ENCODE measurements at regions not wholly inside any gene's neighbourhood (a gene's known extent, or its start where the extent isn't known, plus 50 kb on each side); places are given as distances from the start of the nearest gene placed in this dataset.

DNA sequence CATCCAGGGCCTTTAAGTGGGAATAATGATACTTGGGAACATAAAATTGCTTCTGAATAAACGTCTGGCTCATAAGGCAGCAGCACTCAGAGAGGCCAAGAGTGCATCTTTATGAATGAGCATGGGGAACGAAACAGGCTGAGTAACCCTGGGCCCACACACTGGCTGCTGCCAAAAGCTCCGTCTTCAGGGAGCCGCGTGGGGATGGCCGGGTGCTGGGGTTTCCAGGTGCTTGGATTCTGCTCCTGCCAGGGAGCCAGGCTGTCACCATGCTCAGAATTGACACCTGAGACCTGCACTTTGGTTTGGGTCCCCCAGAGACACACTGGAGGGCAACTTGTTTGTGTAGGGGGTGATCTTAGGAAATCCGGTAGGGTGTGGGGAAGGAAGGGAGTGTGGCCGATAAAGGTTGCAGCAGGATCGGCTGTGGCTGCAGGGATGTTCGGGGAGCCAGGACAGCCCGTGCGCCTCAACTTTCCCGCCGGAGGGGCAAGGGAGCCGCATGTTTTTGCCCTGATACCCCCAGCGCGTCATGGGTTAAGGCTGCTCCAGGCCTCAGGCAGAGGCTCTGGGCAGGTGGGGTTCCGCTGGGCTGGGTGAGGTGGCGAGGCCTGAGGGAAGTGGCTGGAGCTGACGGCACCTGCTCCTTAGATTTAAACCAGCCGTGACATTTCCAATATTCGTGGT lies 101.8 kb downstream of the YTHDF1 start:
- TF ChIP-seq, protein P1, sequence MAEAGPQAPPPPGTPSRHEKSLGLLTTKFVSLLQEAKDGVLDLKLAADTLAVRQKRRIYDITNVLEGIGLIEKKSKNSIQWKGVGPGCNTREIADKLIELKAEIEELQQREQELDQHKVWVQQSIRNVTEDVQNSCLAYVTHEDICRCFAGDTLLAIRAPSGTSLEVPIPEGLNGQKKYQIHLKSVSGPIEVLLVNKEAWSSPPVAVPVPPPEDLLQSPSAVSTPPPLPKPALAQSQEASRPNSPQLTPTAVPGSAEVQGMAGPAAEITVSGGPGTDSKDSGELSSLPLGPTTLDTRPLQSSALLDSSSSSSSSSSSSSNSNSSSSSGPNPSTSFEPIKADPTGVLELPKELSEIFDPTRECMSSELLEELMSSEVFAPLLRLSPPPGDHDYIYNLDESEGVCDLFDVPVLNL (CRISPR knock-in tag; IDR thresholded peaks at IDR 0.05; ENCODE audit: borderline replicate concordance, low read depth): no peak
- CTCF ChIA-PET: interaction anchor here (1.2 kb wide), 1 partner anchor 69 kb away, joined by 3 read pairs; no protein-coding TSS in a partner anchor
- Mint-ChIP-seq H3K9me3 (peaks cover 21% of the 10 kb centered on the region), H3K27ac (no peak overlapping the region), H3K4me1 (no peaks in the 10 kb centered on the region), H3K4me3 (no peak overlapping the region), H3K27me3 (ENCODE audit: low read depth) (peaks cover 49% of the 10 kb centered on the region), H3K36me3 (no peaks in the 10 kb centered on the region)
- DNase-seq (ENCODE audit: low spot score) (no peak), ATAC-seq (no peak)
- POLR2A ChIA-PET: no interaction called here

DNA sequence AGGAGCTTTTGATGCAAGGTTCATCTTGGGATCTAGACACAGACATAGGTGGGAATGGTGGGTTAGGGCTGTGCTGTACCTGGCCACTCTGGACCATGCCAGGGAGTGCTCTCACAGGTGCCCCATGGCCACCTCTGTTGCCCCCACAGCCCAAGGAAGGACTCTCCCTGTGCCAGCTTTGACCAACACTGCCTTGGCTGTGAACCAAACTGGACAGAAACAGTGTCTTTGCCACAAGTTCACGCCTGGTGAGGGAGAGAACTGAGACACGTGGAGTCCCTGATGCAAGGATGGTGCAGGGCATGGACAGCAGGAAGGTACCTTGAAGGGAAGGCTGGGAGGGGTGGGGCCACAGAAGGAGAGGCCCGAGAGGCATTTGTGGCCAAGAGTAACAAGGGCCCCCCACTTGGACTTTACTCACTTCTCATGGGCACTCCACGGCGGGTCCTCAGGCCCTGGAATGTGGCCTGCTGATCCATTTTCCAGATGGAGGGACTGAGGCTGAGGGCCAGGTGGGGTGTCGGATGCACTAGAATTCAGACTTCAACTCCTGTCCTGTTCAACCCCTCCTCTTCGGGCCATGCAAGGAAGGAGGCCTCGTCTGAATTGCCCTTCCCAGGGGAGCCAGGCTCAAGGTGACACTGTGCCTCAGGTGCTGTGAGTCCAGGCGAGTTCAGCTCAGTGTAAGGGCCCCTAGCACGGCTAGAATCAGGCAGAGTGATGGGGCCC lies 103.3 kb downstream of the YTHDF1 start:
- H3K27ac Mint-ChIP-seq: no peak overlapping the region
- POLR2A ChIA-PET: no interaction called here
- DNase-seq (ENCODE audit: low spot score) (no peak), ATAC-seq (no peak)
- H3K4me1 Mint-ChIP-seq: no peaks in the 10 kb centered on the region
- H3K4me3 Mint-ChIP-seq: no peak overlapping the region
- no peak for TF ChIP-seq TEAD1 (CRISPR knock-in tag; IDR thresholded peaks at IDR 0.05)
- TF ChIP-seq PRRX2 (CRISPR knock-in tag; IDR thresholded peaks at IDR 0.05): no peak
- TF ChIP-seq CREM (CRISPR knock-in tag; IDR thresholded peaks at IDR 0.05): no peak
- TF ChIP-seq, protein P2, sequence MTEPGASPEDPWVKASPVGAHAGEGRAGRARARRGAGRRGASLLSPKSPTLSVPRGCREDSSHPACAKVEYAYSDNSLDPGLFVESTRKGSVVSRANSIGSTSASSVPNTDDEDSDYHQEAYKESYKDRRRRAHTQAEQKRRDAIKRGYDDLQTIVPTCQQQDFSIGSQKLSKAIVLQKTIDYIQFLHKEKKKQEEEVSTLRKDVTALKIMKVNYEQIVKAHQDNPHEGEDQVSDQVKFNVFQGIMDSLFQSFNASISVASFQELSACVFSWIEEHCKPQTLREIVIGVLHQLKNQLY (CRISPR knock-in tag; IDR thresholded peaks at IDR 0.05): no peak
- TF ChIP-seq ZSCAN18 (CRISPR knock-in tag; IDR thresholded peaks at IDR 0.05): no peak
- CTCF ChIA-PET: no interaction called here
- H3K9me3 Mint-ChIP-seq: peaks cover 31% of the 10 kb centered on the region
- H3K36me3 Mint-ChIP-seq: no peaks in the 10 kb centered on the region
- H3K27me3 Mint-ChIP-seq (ENCODE audit: low read depth): peaks cover 54% of the 10 kb centered on the region

GRCh38 chr20:63108247-63108646 lies 101.5 kb upstream of the BHLHE23 start:
- DNase-seq (ENCODE audit: low spot score) (no peak), ATAC-seq (no peak)
- no peaks in the 10 kb centered on the region for H3K36me3 Mint-ChIP-seq
- H3K27me3 Mint-ChIP-seq (ENCODE audit: low read depth): peaks cover 44% of the 10 kb centered on the region
- H3K4me1 Mint-ChIP-seq: no peaks in the 10 kb centered on the region
- H3K27ac Mint-ChIP-seq: no peak overlapping the region
- H3K9me3 Mint-ChIP-seq: peaks cover 36% of the 10 kb centered on the region
- POLR2A ChIA-PET: no interaction called here
- CTCF ChIA-PET: no interaction called here
- H3K4me3 Mint-ChIP-seq: no peak overlapping the region
- TF ChIP-seq ELF4 (CRISPR knock-in tag; IDR thresholded peaks at IDR 0.05; ENCODE audit: low read depth) (no peak), TEAD1 (CRISPR knock-in tag; IDR thresholded peaks at IDR 0.05) (no peak), ZNF281 (CRISPR knock-in tag; IDR thresholded peaks at IDR 0.05) (no peak), TCF7 (CRISPR knock-in tag; IDR thresholded peaks at IDR 0.05; ENCODE audit: low read depth) (no peak), ZNF263 (CRISPR knock-in tag; IDR thresholded peaks at IDR 0.05; ENCODE audit: low read depth) (no peak), EMX1 (CRISPR knock-in tag; IDR thresholded peaks at IDR 0.05) (no peak), FOXJ3 (CRISPR knock-in tag; IDR thresholded peaks at IDR 0.05; ENCODE audit: borderline replicate concordance) (no peak), ATF3 (CRISPR knock-in tag; conservative IDR thresholded peaks at IDR 0.05) (no peak), SOX15 (CRISPR knock-in tag; IDR thresholded peaks at IDR 0.05) (no peak)
- TF ChIP-seq, protein P3, sequence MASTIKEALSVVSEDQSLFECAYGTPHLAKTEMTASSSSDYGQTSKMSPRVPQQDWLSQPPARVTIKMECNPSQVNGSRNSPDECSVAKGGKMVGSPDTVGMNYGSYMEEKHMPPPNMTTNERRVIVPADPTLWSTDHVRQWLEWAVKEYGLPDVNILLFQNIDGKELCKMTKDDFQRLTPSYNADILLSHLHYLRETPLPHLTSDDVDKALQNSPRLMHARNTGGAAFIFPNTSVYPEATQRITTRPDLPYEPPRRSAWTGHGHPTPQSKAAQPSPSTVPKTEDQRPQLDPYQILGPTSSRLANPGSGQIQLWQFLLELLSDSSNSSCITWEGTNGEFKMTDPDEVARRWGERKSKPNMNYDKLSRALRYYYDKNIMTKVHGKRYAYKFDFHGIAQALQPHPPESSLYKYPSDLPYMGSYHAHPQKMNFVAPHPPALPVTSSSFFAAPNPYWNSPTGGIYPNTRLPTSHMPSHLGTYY (CRISPR knock-in tag; IDR thresholded peaks at IDR 0.05): no peak
- TF ChIP-seq, protein P4, sequence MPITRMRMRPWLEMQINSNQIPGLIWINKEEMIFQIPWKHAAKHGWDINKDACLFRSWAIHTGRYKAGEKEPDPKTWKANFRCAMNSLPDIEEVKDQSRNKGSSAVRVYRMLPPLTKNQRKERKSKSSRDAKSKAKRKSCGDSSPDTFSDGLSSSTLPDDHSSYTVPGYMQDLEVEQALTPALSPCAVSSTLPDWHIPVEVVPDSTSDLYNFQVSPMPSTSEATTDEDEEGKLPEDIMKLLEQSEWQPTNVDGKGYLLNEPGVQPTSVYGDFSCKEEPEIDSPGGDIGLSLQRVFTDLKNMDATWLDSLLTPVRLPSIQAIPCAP (CRISPR knock-in tag; IDR thresholded peaks at IDR 0.05): no peak
- TF ChIP-seq, protein P5, sequence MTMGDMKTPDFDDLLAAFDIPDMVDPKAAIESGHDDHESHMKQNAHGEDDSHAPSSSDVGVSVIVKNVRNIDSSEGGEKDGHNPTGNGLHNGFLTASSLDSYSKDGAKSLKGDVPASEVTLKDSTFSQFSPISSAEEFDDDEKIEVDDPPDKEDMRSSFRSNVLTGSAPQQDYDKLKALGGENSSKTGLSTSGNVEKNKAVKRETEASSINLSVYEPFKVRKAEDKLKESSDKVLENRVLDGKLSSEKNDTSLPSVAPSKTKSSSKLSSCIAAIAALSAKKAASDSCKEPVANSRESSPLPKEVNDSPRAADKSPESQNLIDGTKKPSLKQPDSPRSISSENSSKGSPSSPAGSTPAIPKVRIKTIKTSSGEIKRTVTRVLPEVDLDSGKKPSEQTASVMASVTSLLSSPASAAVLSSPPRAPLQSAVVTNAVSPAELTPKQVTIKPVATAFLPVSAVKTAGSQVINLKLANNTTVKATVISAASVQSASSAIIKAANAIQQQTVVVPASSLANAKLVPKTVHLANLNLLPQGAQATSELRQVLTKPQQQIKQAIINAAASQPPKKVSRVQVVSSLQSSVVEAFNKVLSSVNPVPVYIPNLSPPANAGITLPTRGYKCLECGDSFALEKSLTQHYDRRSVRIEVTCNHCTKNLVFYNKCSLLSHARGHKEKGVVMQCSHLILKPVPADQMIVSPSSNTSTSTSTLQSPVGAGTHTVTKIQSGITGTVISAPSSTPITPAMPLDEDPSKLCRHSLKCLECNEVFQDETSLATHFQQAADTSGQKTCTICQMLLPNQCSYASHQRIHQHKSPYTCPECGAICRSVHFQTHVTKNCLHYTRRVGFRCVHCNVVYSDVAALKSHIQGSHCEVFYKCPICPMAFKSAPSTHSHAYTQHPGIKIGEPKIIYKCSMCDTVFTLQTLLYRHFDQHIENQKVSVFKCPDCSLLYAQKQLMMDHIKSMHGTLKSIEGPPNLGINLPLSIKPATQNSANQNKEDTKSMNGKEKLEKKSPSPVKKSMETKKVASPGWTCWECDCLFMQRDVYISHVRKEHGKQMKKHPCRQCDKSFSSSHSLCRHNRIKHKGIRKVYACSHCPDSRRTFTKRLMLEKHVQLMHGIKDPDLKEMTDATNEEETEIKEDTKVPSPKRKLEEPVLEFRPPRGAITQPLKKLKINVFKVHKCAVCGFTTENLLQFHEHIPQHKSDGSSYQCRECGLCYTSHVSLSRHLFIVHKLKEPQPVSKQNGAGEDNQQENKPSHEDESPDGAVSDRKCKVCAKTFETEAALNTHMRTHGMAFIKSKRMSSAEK (CRISPR knock-in tag; IDR thresholded peaks at IDR 0.05; ENCODE audit: borderline replicate concordance): no peak

All from WTC11 (cell line).